GM23338 (cell line): ENCODE measurements at regions not wholly inside any gene's neighbourhood (a gene's known extent, or its start where the extent isn't known, plus 50 kb on each side); places are given as distances from the start of the nearest gene placed in this dataset.

Experiments
- ATAC-seq: fragments of 200-7000 bp; cut with Tn5 transposase; 3 replicates; pipeline ENCODE4 v1.9.1; 2020
- DNase-seq: peaks from one replicate; pipeline ENCODE4 v3.0.0-alpha.2; 2015; ENCODE audit warnings: low spot score
- H2AFZ ChIP-seq: fragments of 200-600 bp; sonication (generic); 2 replicates; pipeline ENCODE4 v1.8.0; 2016; ENCODE audit warnings: antibody characterized with exemption, mild to moderate bottlenecking, moderate library complexity
- H3F3A ChIP-seq: fragments of 200-600 bp; sonication (generic); replicated peaks from 2 replicates; pipeline ENCODE4 v1.8.0; 2017; ENCODE audit warnings: antibody characterized with exemption, mixed run types, low read depth
- H3K27ac ChIP-seq: fragments of 200-600 bp; sonication (generic); 2 replicates; pipeline ENCODE4 v1.6.1; 2016; ENCODE audit warnings: low read depth
- H3K27me3 ChIP-seq: fragments of 200-600 bp; sonication (generic); 2 replicates; pipeline ENCODE4 v1.8.0; 2016; ENCODE audit warnings: mild to moderate bottlenecking, mixed run types, moderate library complexity; ENCODE audit not compliant: insufficient read depth
- H3K36me3 ChIP-seq: fragments of 200-600 bp; sonication (generic); 2 replicates; pipeline ENCODE4 v1.8.0; 2016; ENCODE audit warnings: mild to moderate bottlenecking; ENCODE audit not compliant: insufficient read depth
- H3K4me1 ChIP-seq: fragments of 200-600 bp; sonication (generic); 2 replicates; pipeline ENCODE4 v1.8.0; 2016; ENCODE audit warnings: mild to moderate bottlenecking, moderate library complexity; ENCODE audit not compliant: insufficient read depth
- H3K4me2 ChIP-seq: fragments of 200-600 bp; sonication (generic); 2 replicates; pipeline ENCODE4 v1.7.1; 2017; ENCODE audit warnings: mixed run types
- H3K4me3 ChIP-seq: fragments of 200-600 bp; sonication (generic); 2 replicates; pipeline ENCODE4 v1.6.1; 2016; ENCODE audit warnings: mixed run types
- H3K79me2 ChIP-seq: fragments of 200-600 bp; sonication (generic); replicated peaks from 2 replicates; pipeline ENCODE4 v1.8.0; 2017; ENCODE audit warnings: mild to moderate bottlenecking; ENCODE audit not compliant: insufficient read depth
- H3K9me2 ChIP-seq: fragments of 200-600 bp; sonication (generic); 2 replicates; pipeline ENCODE4 v1.8.0; 2017; ENCODE audit not compliant: insufficient read depth
- H4K20me1 ChIP-seq: fragments of 200-600 bp; sonication (generic); replicated peaks from 2 replicates; pipeline ENCODE4 v1.8.0; 2017; ENCODE audit warnings: mild to moderate bottlenecking; ENCODE audit not compliant: insufficient read depth
- H3K27ac Mint-ChIP-seq: 2 replicates; pipeline ENCODE4 v1.8.0; 2020; ENCODE audit warnings: inconsistent platforms, mild to moderate bottlenecking, moderate library complexity, mixed read lengths
- H3K27me3 Mint-ChIP-seq: 3 replicates; pipeline ENCODE4 v1.8.0; 2022; ENCODE audit warnings: low read depth, mild to moderate bottlenecking, moderate library complexity, mixed read lengths, inconsistent platforms; ENCODE audit not compliant: insufficient read depth, poor library complexity
- H3K36me3 Mint-ChIP-seq: 3 replicates; pipeline ENCODE4 v1.8.0; 2021; ENCODE audit warnings: low read depth, mild to moderate bottlenecking, inconsistent platforms, moderate library complexity, mixed read lengths
- H3K4me1 Mint-ChIP-seq: 3 replicates; pipeline ENCODE4 v1.8.0; 2020; ENCODE audit warnings: mild to moderate bottlenecking, inconsistent platforms, mixed read lengths
- H3K4me3 Mint-ChIP-seq: 3 replicates; pipeline ENCODE4 v1.8.0; 2021; ENCODE audit warnings: moderate library complexity, mild to moderate bottlenecking, inconsistent platforms, mixed read lengths
- H3K9me3 Mint-ChIP-seq: 3 replicates; pipeline ENCODE4 v1.8.0; 2020; ENCODE audit warnings: moderate library complexity, mild to moderate bottlenecking, inconsistent platforms, mixed read lengths
- CREB1 ChIP-seq: fragments of 250-450 bp; sonication (Bioruptor Pico); IDR thresholded peaks from 2 replicates; pipeline ENCODE4 v1.5.0; 2020; ENCODE audit warnings: low read depth, mild to moderate bottlenecking, moderate library complexity
- CTCF ChIP-seq, 2 experiments: fragments of 200-600 bp in 1 of 2; sonication (generic) in 1 of 2; conservative IDR thresholded peaks; 2 replicates each; pipeline versions ENCODE4 v1.5.1 to v1.6.1; 2016 to 2017; ENCODE audit warnings: antibody characterized with exemption in 2 of 2, low read depth in 2 of 2, mild to moderate bottlenecking in 2 of 2, moderate library complexity in 1 of 2
- EZH2 ChIP-seq: fragments of 200-600 bp; sonication (generic); IDR thresholded peaks from one replicate; pipeline ENCODE4 v1.8.0; 2017; ENCODE audit warnings: antibody characterized with exemption, mild to moderate bottlenecking, low read depth; ENCODE audit not compliant: unreplicated experiment
- EZH2phosphoT487 ChIP-seq: fragments of 200-600 bp; sonication (generic); IDR thresholded peaks from one replicate; pipeline ENCODE4 v1.8.1; 2018; ENCODE audit warnings: antibody characterized with exemption; ENCODE audit not compliant: unreplicated experiment
- JUNB ChIP-seq: IDR thresholded peaks from one replicate; pipeline ENCODE4 v1.6.1; 2016; ENCODE audit warnings: antibody characterized with exemption; ENCODE audit not compliant: unreplicated experiment
- NANOG ChIP-seq: IDR thresholded peaks from 2 replicates; pipeline ENCODE4 v1.6.1; 2016; ENCODE audit warnings: antibody characterized with exemption, borderline replicate concordance
- STAT1 ChIP-seq: IDR thresholded peaks from one replicate; pipeline ENCODE4 v1.6.1; 2016; ENCODE audit warnings: antibody characterized with exemption; ENCODE audit not compliant: unreplicated experiment
- ZNF114 ChIP-seq: fragments of 250-450 bp; sonication (Bioruptor Pico); IDR thresholded peaks from 2 replicates; pipeline ENCODE4 v1.5.0; 2020; ENCODE audit warnings: mild to moderate bottlenecking, moderate library complexity
- ZNF331 ChIP-seq: fragments of 250-450 bp; sonication (Bioruptor Pico); IDR thresholded peaks from 2 replicates; pipeline ENCODE4 v1.5.0; 2020; ENCODE audit warnings: low read depth, mild to moderate bottlenecking, moderate library complexity
- TF ChIP-seq, protein P1 (sequence below): fragments of 250-450 bp; sonication (Bioruptor Pico); IDR thresholded peaks from 2 replicates; pipeline ENCODE4 v1.5.0; 2020; ENCODE audit warnings: mild to moderate bottlenecking, moderate library complexity
- TF ChIP-seq, protein P2 (sequence below): IDR thresholded peaks from one replicate; pipeline ENCODE4 v1.6.1; 2018; ENCODE audit warnings: antibody characterized with exemption; ENCODE audit not compliant: unreplicated experiment

GRCh38 chr12:114834621-114835020 lies 150.6 kb upstream of the TBX3 start:
- no peaks in the 10 kb centered on the region for H3K4me1 Mint-ChIP-seq
- Histone ChIP-seq H3K27ac (no peak overlapping the region), H3K27me3 (no peaks in the 10 kb centered on the region), H3K9me2 (no peaks in the 10 kb centered on the region), H3K79me2 (no peaks in the 10 kb centered on the region), H3F3A (no peaks in the 10 kb centered on the region), H4K20me1 (no peaks in the 10 kb centered on the region), H3K4me1 (no peaks in the 10 kb centered on the region), H3K4me3 (no peak overlapping the region), H3K4me2 (no peak overlapping the region), H3K36me3 (no peaks in the 10 kb centered on the region), H2AFZ (peak overlapping the region; percentile 56; the same call in 1 of the 2 replicates)
- H3K36me3 Mint-ChIP-seq, result no peaks in the 10 kb centered on the region; the same call in 2 of the 3 replicates
- no peak overlapping the region for H3K27ac Mint-ChIP-seq
- peaks cover 14% of the 10 kb centered on the region for H3K9me3 Mint-ChIP-seq
- DNase-seq (no peak), ATAC-seq (no peak)
- TF ChIP-seq, protein P1, sequence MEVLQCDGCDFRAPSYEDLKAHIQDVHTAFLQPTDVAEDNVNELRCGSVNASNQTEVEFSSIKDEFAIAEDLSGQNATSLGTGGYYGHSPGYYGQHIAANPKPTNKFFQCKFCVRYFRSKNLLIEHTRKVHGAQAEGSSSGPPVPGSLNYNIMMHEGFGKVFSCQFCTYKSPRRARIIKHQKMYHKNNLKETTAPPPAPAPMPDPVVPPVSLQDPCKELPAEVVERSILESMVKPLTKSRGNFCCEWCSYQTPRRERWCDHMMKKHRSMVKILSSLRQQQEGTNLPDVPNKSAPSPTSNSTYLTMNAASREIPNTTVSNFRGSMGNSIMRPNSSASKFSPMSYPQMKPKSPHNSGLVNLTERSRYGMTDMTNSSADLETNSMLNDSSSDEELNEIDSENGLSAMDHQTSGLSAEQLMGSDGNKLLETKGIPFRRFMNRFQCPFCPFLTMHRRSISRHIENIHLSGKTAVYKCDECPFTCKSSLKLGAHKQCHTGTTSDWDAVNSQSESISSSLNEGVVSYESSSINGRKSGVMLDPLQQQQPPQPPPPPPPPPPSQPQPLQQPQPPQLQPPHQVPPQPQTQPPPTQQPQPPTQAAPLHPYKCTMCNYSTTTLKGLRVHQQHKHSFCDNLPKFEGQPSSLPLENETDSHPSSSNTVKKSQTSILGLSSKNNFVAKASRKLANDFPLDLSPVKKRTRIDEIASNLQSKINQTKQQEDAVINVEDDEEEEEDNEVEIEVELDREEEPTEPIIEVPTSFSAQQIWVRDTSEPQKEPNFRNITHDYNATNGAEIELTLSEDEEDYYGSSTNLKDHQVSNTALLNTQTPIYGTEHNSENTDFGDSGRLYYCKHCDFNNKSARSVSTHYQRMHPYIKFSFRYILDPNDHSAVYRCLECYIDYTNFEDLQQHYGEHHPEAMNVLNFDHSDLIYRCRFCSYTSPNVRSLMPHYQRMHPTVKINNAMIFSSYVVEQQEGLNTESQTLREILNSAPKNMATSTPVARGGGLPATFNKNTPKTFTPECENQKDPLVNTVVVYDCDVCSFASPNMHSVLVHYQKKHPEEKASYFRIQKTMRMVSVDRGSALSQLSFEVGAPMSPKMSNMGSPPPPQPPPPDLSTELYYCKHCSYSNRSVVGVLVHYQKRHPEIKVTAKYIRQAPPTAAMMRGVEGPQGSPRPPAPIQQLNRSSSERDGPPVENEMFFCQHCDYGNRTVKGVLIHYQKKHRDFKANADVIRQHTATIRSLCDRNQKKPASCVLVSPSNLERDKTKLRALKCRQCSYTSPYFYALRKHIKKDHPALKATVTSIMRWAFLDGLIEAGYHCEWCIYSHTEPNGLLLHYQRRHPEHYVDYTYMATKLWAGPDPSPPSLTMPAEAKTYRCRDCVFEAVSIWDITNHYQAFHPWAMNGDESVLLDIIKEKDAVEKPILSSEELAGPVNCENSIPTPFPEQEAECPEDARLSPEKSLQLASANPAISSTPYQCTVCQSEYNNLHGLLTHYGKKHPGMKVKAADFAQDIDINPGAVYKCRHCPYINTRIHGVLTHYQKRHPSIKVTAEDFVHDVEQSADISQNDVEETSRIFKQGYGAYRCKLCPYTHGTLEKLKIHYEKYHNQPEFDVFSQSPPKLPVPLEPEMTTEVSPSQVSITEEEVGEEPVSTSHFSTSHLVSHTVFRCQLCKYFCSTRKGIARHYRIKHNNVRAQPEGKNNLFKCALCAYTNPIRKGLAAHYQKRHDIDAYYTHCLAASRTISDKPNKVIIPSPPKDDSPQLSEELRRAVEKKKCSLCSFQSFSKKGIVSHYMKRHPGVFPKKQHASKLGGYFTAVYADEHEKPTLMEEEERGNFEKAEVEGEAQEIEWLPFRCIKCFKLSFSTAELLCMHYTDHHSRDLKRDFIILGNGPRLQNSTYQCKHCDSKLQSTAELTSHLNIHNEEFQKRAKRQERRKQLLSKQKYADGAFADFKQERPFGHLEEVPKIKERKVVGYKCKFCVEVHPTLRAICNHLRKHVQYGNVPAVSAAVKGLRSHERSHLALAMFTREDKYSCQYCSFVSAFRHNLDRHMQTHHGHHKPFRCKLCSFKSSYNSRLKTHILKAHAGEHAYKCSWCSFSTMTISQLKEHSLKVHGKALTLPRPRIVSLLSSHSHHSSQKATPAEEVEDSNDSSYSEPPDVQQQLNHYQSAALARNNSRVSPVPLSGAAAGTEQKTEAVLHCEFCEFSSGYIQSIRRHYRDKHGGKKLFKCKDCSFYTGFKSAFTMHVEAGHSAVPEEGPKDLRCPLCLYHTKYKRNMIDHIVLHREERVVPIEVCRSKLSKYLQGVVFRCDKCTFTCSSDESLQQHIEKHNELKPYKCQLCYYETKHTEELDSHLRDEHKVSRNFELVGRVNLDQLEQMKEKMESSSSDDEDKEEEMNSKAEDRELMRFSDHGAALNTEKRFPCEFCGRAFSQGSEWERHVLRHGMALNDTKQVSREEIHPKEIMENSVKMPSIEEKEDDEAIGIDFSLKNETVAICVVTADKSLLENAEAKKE (CRISPR knock-in tag), result no peak
- peaks cover 2% of the 10 kb centered on the region for H3K27me3 Mint-ChIP-seq
- H3K4me3 Mint-ChIP-seq, result no peak overlapping the region

- no peak overlapping the region for H3K4me2 ChIP-seq
- TF ChIP-seq EZH2phosphoT487 (no peak), ZNF114 (CRISPR knock-in tag) (no peak), EZH2 (no peak), CTCF (conservative IDR thresholded peaks at IDR 0.05; ENCODE audit: low read depth in 2 of 2) (no peak), JUNB (no peak), ZNF331 (CRISPR knock-in tag) (no peak), NANOG (no peak), STAT1 (no peak), CREB1 (CRISPR knock-in tag) (no peak)
- TF ChIP-seq, protein P2, sequence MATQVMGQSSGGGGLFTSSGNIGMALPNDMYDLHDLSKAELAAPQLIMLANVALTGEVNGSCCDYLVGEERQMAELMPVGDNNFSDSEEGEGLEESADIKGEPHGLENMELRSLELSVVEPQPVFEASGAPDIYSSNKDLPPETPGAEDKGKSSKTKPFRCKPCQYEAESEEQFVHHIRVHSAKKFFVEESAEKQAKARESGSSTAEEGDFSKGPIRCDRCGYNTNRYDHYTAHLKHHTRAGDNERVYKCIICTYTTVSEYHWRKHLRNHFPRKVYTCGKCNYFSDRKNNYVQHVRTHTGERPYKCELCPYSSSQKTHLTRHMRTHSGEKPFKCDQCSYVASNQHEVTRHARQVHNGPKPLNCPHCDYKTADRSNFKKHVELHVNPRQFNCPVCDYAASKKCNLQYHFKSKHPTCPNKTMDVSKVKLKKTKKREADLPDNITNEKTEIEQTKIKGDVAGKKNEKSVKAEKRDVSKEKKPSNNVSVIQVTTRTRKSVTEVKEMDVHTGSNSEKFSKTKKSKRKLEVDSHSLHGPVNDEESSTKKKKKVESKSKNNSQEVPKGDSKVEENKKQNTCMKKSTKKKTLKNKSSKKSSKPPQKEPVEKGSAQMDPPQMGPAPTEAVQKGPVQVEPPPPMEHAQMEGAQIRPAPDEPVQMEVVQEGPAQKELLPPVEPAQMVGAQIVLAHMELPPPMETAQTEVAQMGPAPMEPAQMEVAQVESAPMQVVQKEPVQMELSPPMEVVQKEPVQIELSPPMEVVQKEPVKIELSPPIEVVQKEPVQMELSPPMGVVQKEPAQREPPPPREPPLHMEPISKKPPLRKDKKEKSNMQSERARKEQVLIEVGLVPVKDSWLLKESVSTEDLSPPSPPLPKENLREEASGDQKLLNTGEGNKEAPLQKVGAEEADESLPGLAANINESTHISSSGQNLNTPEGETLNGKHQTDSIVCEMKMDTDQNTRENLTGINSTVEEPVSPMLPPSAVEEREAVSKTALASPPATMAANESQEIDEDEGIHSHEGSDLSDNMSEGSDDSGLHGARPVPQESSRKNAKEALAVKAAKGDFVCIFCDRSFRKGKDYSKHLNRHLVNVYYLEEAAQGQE, result no peak
Observed at GRCh38 chr12:114829833-114830232, 145.9 kb upstream of the TBX3 start.

More at GRCh38 chr12:114829833-114830232, 145.9 kb upstream of the TBX3 start:
- Histone ChIP-seq H3K36me3 (no peaks in the 10 kb centered on the region), H3K79me2 (no peaks in the 10 kb centered on the region), H3K27me3 (no peaks in the 10 kb centered on the region), H3K4me1 (no peaks in the 10 kb centered on the region), H3K9me2 (0 out of 2 replicates have a peak, but pooled peaks cover 8% of the 10 kb centered on the region), H2AFZ (no peak overlapping the region), H3K4me3 (no peak overlapping the region), H3F3A (no peaks in the 10 kb centered on the region), H3K27ac (no peak overlapping the region), H4K20me1 (no peaks in the 10 kb centered on the region)
- Mint-ChIP-seq H3K36me3 (no peaks in the 10 kb centered on the region; the same call in 2 of the 3 replicates), H3K4me3 (no peak overlapping the region), H3K9me3 (peaks cover 2% of the 10 kb centered on the region; the same call in 1 of the 3 replicates), H3K27ac (no peak overlapping the region), H3K4me1 (no peaks in the 10 kb centered on the region), H3K27me3 (peaks cover 2% of the 10 kb centered on the region)
- ATAC-seq, result no peak
- no peak for DNase-seq
